CD4-positive, alpha-beta memory T cell (primary cell): ENCODE measurements at regions not wholly inside any gene's neighbourhood (a gene's known extent, or its start where the extent isn't known, plus 50 kb on each side); places are given as distances from the start of the nearest gene placed in this dataset.

Experiments used
- CTCF ChIA-PET: fragments of 350-600 bp; sonication (Branson Sonifier 250); formaldehyde crosslinking; loops from one replicate; lab custom pipeline; 2021; ENCODE audit warnings: inconsistent platforms; ENCODE audit not compliant: partially characterized antibody; lab: Charles Lee
- POLR2A ChIA-PET: fragments of 350-600 bp; sonication (Branson Sonifier 250); formaldehyde crosslinking; loops from one replicate; lab custom pipeline; 2021; ENCODE audit not compliant: partially characterized antibody; lab: Charles Lee
- DNase-seq, 5 donors: peaks; one replicate each; pipeline versions ENCODE4 v3.0.0 to v3.0.0-alpha.2; 2020 to 2022; ENCODE audit warnings: mixed read lengths in 1 of 5
- H3K27ac ChIP-seq: one replicate; pipeline ENCODE4 v1.7.0; 2013; ENCODE audit warnings: low read depth, low read length
- H3K27me3 ChIP-seq: 2 replicates; pipeline ENCODE4 v1.7.0; 2013; ENCODE audit warnings: mild to moderate bottlenecking, low read length, moderate library complexity; ENCODE audit not compliant: insufficient read depth
- H3K36me3 ChIP-seq: 2 replicates; pipeline ENCODE4 v1.7.0; 2013; ENCODE audit warnings: mild to moderate bottlenecking, low read length, moderate library complexity; ENCODE audit not compliant: insufficient read depth
- H3K4me1 ChIP-seq: 2 replicates; pipeline ENCODE4 v1.7.0; 2013; ENCODE audit warnings: mild to moderate bottlenecking, low read length, moderate library complexity; ENCODE audit not compliant: insufficient read depth
- H3K4me3 ChIP-seq, 2 donors: one replicate each; pipeline ENCODE4 v1.7.0; 2013; ENCODE audit warnings: low read length in 2 of 2, mild to moderate bottlenecking in 1 of 2
- H3K9me3 ChIP-seq, 2 donors: one replicate each; pipeline ENCODE4 v1.7.0; 2013; ENCODE audit warnings: low read length in 2 of 2, control low read depth in 1 of 2; ENCODE audit not compliant: control insufficient read depth in 1 of 2
- H3K27ac Mint-ChIP-seq, 7 donors: one replicate each; pipeline ENCODE4 v1.8.0; 2020 to 2021; ENCODE audit warnings: mixed read lengths in 7 of 7, mild to moderate bottlenecking in 6 of 7, inconsistent platforms in 3 of 7, moderate library complexity in 3 of 7
- H3K27me3 Mint-ChIP-seq, 2 donors: one replicate each; pipeline ENCODE4 v1.8.0; 2020 to 2021; ENCODE audit warnings: mixed read lengths in 2 of 2
- H3K36me3 Mint-ChIP-seq, 2 donors: one replicate each; pipeline ENCODE4 v1.8.0; 2020 to 2021; ENCODE audit warnings: mixed read lengths in 2 of 2, inconsistent platforms in 1 of 2, mild to moderate bottlenecking in 1 of 2
- H3K4me1 Mint-ChIP-seq, 4 donors: one replicate each; pipeline ENCODE4 v1.8.0; 2020 to 2021; ENCODE audit warnings: mixed read lengths in 4 of 4, mild to moderate bottlenecking in 1 of 4
- H3K4me3 Mint-ChIP-seq, 8 donors: one replicate each; pipeline ENCODE4 v1.8.0; 2020 to 2021; ENCODE audit warnings: mixed read lengths in 8 of 8, mild to moderate bottlenecking in 7 of 8, moderate library complexity in 6 of 8, inconsistent platforms in 3 of 8
- H3K9me3 Mint-ChIP-seq, 8 donors: one replicate each; pipeline ENCODE4 v1.8.0; 2020 to 2021; ENCODE audit warnings: mixed read lengths in 8 of 8, mild to moderate bottlenecking in 5 of 8, inconsistent platforms in 3 of 8, moderate library complexity in 1 of 8
- intact Hi-C: fragments of 100-400 bp; cut with micrococcal nuclease; formaldehyde crosslinking; loops from one replicate; pipeline ENCODE4 v1.15.1; 2023

- no peaks in the 10 kb centered on the region for H3K27me3 ChIP-seq
- no peaks in the 10 kb centered on the region for H3K4me1 Mint-ChIP-seq
- H3K27ac Mint-ChIP-seq, result no peak overlapping the region
- no peaks in the 10 kb centered on the region for H3K4me1 ChIP-seq
- ChIA-PET POLR2A (no interaction called here), CTCF (no interaction called here)
- no peaks in the 10 kb centered on the region for H3K9me3 ChIP-seq
- H3K36me3 ChIP-seq, result no peaks in the 10 kb centered on the region
- DNase-seq, result no peak
- H3K36me3 Mint-ChIP-seq, result no peaks in the 10 kb centered on the region
- no peak overlapping the region for H3K4me3 ChIP-seq
- H3K9me3 Mint-ChIP-seq, result no peaks in the 10 kb centered on the region
- no peak overlapping the region for H3K27ac ChIP-seq
- intact Hi-C loops, result no loop called here
- no peak overlapping the region for H3K4me3 Mint-ChIP-seq
- peaks cover 4 to 8% of the 10 kb centered on the region in 2 donors for H3K27me3 Mint-ChIP-seq
These were observed 52.5 kb upstream of the STAM2 start for GRCh38 chr2:152227969-152228592.

- Histone ChIP-seq H3K4me1 (no peaks in the 10 kb centered on the region), H3K9me3 (no peaks in the 10 kb centered on the region), H3K27me3 (no peaks in the 10 kb centered on the region), H3K36me3 (no peaks in the 10 kb centered on the region), H3K4me3 (no peak overlapping the region), H3K27ac (no peak overlapping the region)
- POLR2A ChIA-PET, result no interaction called here
- Mint-ChIP-seq H3K27ac (no peak overlapping the region), H3K4me3 (no peak overlapping the region), H3K4me1 (no peaks in the 10 kb centered on the region), H3K9me3 (no peaks in the 10 kb centered on the region), H3K27me3 (peaks cover 2% of the 10 kb centered on the region in 2 donors), H3K36me3 (no peaks in the 10 kb centered on the region)
- CTCF ChIA-PET, result no interaction called here
- intact Hi-C loops, result no loop called here
- DNase-seq, result no peak
These were observed 55.9 kb upstream of the STAM2 start for GRCh38 chr2:152231446-152231845.

- Mint-ChIP-seq H3K9me3 (peaks cover 0 to 4% (median 0%) of the 10 kb centered on the region in 8 donors), H3K36me3 (no peaks in the 10 kb centered on the region), H3K27me3 (peaks cover 0 to 2% of the 10 kb centered on the region in 2 donors), H3K27ac (no peak overlapping the region), H3K4me3 (no peak overlapping the region), H3K4me1 (no peaks in the 10 kb centered on the region)
- ChIA-PET CTCF (no interaction called here), POLR2A (no interaction called here)
- Histone ChIP-seq H3K4me1 (no peaks in the 10 kb centered on the region), H3K4me3 (no peak overlapping the region), H3K27ac (no peak overlapping the region), H3K36me3 (no peaks in the 10 kb centered on the region), H3K9me3 (no peaks in the 10 kb centered on the region), H3K27me3 (no peaks in the 10 kb centered on the region)
- no peak for DNase-seq
- intact Hi-C loops, result no loop called here
These were observed 58.7 kb upstream of the STAM2 start for GRCh38 chr2:152234277-152234676.

- Histone ChIP-seq H3K36me3 (no peaks in the 10 kb centered on the region), H3K9me3 (no peaks in the 10 kb centered on the region), H3K27ac (no peak overlapping the region), H3K4me1 (no peaks in the 10 kb centered on the region), H3K27me3 (no peaks in the 10 kb centered on the region), H3K4me3 (no peak overlapping the region)
- CTCF ChIA-PET, result no interaction called here
- no peak for DNase-seq
- intact Hi-C loops, result no loop called here
- no peak overlapping the region for H3K4me3 Mint-ChIP-seq
- no peaks in the 10 kb centered on the region for H3K4me1 Mint-ChIP-seq
- H3K9me3 Mint-ChIP-seq, result peaks cover 0 to 24% (median 8%) of the 10 kb centered on the region in 8 donors
- H3K27ac Mint-ChIP-seq, result no peak overlapping the region
- peaks cover 0 to 2% of the 10 kb centered on the region in 2 donors for H3K27me3 Mint-ChIP-seq
- POLR2A ChIA-PET, result no interaction called here
- H3K36me3 Mint-ChIP-seq, result no peaks in the 10 kb centered on the region
These were observed 60.8 kb upstream of the STAM2 start for GRCh38 chr2:152236191-152236925.

GRCh38 chr2:152238016-152238415 is 62.5 kb upstream of the STAM2 start:
- no peaks in the 10 kb centered on the region for H3K4me1 Mint-ChIP-seq

GRCh38 chr2:152240559-152241231 is 65.1 kb upstream of the STAM2 start:
- ChIA-PET CTCF (no interaction called here), POLR2A (no interaction called here)
- Histone ChIP-seq H3K4me1 (no peaks in the 10 kb centered on the region), H3K27ac (no peak overlapping the region), H3K4me3 (no peak overlapping the region), H3K9me3 (no peaks in the 10 kb centered on the region), H3K36me3 (no peaks in the 10 kb centered on the region), H3K27me3 (no peaks in the 10 kb centered on the region)
- Mint-ChIP-seq H3K27me3 (no peaks in the 10 kb centered on the region), H3K4me1 (no peaks in the 10 kb centered on the region), H3K4me3 (no peak overlapping the region), H3K27ac (no peak overlapping the region), H3K36me3 (no peaks in the 10 kb centered on the region), H3K9me3 (peaks cover 0 to 33% (median 8%) of the 10 kb centered on the region in 8 donors)
- intact Hi-C loops, result no loop called here
- no peak for DNase-seq

More at GRCh38 chr2:152238016-152238415, 62.5 kb upstream of the STAM2 start:
- Histone ChIP-seq H3K27me3 (no peaks in the 10 kb centered on the region), H3K27ac (no peak overlapping the region), H3K4me1 (no peaks in the 10 kb centered on the region), H3K4me3 (no peak overlapping the region), H3K9me3 (no peaks in the 10 kb centered on the region), H3K36me3 (no peaks in the 10 kb centered on the region)
- CTCF ChIA-PET, result no interaction called here
- H3K4me3 Mint-ChIP-seq, result no peak overlapping the region
- POLR2A ChIA-PET, result no interaction called here
- H3K27me3 Mint-ChIP-seq, result peaks cover 0 to 2% of the 10 kb centered on the region in 2 donors
- H3K36me3 Mint-ChIP-seq, result no peaks in the 10 kb centered on the region
- no peak for DNase-seq
- peaks cover 0 to 33% (median 8%) of the 10 kb centered on the region in 8 donors for H3K9me3 Mint-ChIP-seq
- intact Hi-C loops, result no loop called here
- H3K27ac Mint-ChIP-seq, result no peak overlapping the region

- no peak overlapping the region for H3K27ac Mint-ChIP-seq
- no peak overlapping the region for H3K27ac ChIP-seq
- H3K4me1 ChIP-seq, result no peaks in the 10 kb centered on the region
- peaks cover 0 to 1% (median 0%) of the 10 kb centered on the region in 4 donors for H3K4me1 Mint-ChIP-seq
- H3K27me3 ChIP-seq, result no peaks in the 10 kb centered on the region
- peaks cover 0 to 2% of the 10 kb centered on the region in 2 donors for H3K27me3 Mint-ChIP-seq
- ChIA-PET CTCF (no interaction called here), POLR2A (no interaction called here)
- intact Hi-C loops, result no loop called here
- no peak overlapping the region for H3K4me3 ChIP-seq
- DNase-seq, result no peak
- H3K9me3 ChIP-seq, result no peaks in the 10 kb centered on the region
- H3K36me3 ChIP-seq, result no peaks in the 10 kb centered on the region
- H3K9me3 Mint-ChIP-seq, result peaks cover 0 to 33% (median 8%) of the 10 kb centered on the region in 8 donors
- no peaks in the 10 kb centered on the region for H3K36me3 Mint-ChIP-seq
- no peak overlapping the region for H3K4me3 Mint-ChIP-seq
These were observed 66.6 kb upstream of the STAM2 start for GRCh38 chr2:152241948-152242729.
